GM21381 (cell line): ENCODE measurements at regions not wholly inside any gene's neighbourhood (a gene's known extent, or its start where the extent isn't known, plus 50 kb on each side); places are given as distances from the start of the nearest gene placed in this dataset.

Source experiments
- ATAC-seq: cut with Tn5 transposase; IDR thresholded peaks from one replicate; pipeline ENCODE4 v1.9.1; 2021; ENCODE audit warnings: mild to moderate bottlenecking, moderate library complexity; ENCODE audit not compliant: unreplicated experiment

DNA sequence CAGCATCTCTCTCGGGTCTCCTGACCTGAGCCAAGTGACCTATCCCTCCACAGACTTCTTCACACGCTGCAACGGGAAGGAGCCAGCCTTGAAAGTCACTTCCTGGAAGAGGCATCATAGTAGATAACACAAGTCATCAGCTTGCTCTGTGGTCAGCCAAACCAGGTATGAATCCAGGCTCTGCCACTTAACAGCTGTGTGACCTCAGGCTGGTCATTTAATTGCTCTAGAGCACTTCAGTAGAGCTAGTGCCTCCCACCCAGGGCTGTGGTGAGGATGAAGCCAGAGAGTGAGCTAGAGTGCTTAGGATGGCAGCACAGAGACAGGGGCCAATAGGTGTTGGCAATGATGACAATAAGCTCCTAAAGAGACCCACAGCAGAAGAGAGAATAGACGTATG, 247.7 kb upstream of the ZMIZ1 start:
- no peak for ATAC-seq

- no peak for ATAC-seq
These were observed 239.9 kb upstream of the ZMIZ1 start for GRCh38 chr10:78828647-78829539.

DNA sequence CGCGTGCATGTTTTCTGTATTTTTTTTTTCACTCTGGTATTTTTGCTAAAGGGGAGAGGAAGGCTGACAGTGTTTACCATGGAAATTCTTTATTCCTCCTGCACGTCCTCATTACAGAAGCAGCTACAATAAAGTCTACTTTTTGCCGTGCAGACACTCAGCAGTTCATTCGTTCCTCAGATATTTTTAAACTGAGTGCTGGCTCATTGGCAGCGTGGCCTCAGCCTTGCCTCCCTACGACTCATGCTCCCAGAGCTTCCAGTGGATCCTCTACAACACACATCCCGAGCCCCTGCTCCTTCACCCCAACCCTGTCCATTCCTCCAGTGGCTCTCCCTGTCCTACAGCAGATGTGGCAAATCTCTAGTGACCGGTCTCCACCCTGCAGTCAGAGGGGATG, 239.2 kb upstream of the ZMIZ1 start:
- no peak for ATAC-seq

GRCh38 chr10:78830062-78830975, 238.4 kb upstream of the ZMIZ1 start:
- no peak for ATAC-seq

- ATAC-seq: no peak
These were observed 237.8 kb upstream of the ZMIZ1 start for GRCh38 chr10:78830976-78831375.

DNA sequence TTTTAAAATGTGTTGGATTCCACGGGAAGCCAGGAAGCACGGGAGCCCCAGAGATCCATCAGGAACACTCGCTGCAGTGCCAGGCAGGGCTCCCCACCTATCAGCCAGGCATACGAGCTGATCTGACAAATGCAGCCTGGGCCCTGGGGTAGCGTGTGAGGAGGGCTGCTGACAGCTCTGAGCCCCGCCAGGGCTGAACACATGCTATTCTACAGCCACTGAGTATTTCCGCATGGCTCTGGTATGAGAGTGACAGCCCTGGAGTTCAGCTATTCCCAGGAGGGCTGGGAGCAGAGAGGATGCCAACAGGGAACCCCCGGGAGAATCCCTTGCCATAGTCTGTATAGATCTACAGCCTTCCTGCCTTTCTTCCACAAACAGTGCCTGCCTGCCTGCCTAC, 237.3 kb upstream of the ZMIZ1 start:
- no peak for ATAC-seq

DNA sequence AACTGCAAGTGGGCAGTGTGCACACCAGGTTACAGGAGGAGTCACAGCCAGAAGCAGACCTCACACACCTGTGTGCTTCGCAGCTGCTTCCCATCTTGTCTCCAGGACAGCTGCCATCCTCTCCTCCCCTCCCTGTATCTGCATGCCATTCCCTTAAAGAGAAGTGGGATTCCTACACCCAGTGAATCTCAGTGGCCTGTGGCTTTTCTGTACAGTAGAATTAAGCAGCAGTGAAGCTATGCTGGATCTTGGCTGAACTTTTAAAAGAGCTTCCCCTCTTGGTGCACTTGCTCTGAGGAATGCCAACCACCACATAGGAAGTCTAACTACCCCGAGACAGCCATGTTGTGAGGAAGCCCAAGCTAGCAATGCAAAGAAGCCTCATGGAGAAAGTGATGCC, 236.5 kb upstream of the ZMIZ1 start:
- ATAC-seq: no peak

DNA sequence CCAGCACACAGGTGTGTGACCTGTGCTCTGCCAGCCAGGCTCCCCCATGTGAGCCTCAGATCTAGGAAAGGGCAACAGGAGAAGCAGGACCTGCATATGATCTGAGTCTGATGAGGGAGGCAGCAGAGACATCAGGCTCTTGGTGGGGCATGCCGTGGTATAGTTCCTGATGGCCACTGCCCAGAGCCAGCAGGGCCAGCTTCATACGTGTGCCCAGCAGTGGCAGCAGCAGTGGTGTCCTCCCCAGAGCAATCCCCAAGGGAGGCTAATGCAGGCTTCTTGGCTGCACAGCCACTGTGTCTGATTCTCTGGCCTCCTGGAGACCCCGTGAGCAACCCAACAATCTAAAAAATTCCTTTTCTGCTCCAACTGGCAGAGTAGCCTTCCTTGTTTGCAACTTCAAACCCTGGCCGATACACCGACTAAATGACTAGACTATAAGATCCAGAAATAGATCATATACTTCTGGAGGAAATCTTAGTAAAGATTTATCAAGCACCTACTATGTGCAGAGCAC, 230.6 kb upstream of the ZMIZ1 start:
- ATAC-seq: no peak

GRCh38 chr10:78843495-78843894, 225.3 kb upstream of the ZMIZ1 start:
- no peak for ATAC-seq

- ATAC-seq: no peak
These were observed 223.7 kb upstream of the ZMIZ1 start for GRCh38 chr10:78844960-78845607.

DNA sequence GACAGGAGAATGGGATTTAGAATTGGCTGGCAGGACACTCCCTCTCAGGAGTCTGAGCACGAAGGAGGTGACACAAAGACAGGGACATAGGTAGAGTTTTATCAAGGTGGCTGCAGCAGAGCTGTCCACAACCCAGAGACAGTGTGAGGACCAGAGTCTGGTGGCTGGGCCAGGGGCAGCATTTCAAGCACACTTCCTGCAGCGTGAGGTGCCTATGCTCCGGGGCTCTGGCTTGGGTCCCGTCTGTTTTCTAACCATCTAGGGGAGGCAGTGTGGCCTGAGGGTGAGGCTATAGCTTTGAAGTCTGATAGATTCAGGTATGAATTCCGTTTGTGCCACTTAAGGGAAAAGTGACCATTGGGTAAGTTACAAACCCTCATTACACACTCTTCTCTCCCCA, 222.7 kb upstream of the ZMIZ1 start:
- no peak for ATAC-seq

DNA sequence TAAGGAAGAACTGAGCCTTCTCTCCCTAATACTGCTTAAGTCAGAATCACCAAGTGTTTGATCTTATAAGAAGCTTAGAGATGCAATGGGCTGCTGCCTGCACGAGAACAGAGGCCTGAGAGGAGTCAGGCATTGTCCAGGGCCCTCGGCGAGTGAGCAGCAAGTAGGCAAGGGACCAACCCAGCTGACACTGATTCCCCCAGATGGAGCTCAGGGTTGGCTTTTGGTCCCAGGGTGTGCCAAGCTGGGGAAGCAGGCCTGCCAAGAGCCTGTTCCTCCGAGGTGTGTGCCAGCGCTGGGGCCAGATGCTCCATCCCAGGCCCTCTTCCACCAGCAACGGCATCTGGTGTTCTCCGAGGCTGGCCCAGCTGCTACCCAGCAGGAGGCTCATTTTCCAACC, 222.0 kb upstream of the ZMIZ1 start:
- no peak for ATAC-seq

GRCh38 chr10:78847485-78847884, 221.3 kb upstream of the ZMIZ1 start:
- ATAC-seq: no peak

DNA sequence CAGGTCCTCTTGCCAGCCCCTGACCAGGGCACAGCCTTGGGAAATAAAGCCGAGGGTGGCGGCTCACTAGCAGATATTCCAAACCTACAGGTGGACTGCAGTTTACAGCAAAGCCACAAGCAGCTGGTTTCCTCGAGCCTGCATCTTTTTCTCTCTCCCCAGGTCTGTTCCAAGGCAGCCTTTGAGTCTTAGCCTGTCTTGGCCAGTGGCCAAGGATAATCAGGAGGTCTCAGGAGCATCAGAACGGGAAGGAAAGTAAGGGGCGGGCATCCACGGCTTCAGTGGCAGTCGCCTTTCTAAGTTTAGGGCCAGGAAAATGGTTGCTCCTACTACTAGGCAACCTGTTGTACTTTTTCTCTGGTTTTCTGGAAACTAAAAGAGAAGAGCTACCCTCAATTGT, 219.7 kb upstream of the ZMIZ1 start:
- no peak for ATAC-seq

DNA sequence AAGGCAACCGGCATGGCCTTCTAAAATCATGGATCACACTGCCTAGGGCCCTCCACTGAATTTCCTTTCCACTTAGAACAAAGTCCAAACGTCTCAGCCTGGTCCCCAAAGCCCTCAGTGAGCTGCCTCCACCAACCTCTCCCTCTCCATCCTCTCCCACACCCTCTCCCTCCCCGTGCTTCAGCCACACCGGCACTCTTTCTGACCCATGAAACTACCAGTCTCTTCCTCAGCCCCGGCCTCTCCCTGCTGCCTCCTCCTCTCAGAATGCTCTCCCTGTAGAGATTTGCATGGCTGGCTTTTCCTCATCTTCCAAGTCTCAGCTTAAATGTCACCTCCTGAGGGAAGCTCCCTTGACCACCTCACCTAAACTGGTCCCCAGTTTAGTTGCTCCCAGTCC, 219.0 kb upstream of the ZMIZ1 start:
- no peak for ATAC-seq

- ATAC-seq: no peak
These were observed 217.9 kb upstream of the ZMIZ1 start for GRCh38 chr10:78850644-78851435.

DNA sequence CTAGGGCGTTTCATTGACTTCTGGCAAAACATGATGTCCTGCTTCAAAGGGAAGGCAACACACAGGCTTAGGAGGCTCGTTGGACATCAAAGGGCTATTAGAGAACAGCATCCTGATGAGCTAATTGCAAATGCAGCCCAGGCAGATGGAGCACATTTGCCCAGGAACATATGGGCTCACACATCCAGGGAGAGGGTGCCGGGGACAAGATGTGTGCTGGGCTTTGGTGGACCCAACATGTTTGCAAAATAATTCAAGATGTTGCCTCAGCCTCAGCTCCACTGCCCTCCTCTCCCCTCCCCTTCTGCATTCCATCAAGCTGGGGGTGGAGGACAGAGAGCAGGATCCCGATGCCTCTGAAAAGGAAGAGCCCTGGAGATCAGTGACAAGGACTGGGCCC, 217.1 kb upstream of the ZMIZ1 start:
- no peak for ATAC-seq

GRCh38 chr10:78852466-78853240, 216.1 kb upstream of the ZMIZ1 start:
- no peak for ATAC-seq

DNA sequence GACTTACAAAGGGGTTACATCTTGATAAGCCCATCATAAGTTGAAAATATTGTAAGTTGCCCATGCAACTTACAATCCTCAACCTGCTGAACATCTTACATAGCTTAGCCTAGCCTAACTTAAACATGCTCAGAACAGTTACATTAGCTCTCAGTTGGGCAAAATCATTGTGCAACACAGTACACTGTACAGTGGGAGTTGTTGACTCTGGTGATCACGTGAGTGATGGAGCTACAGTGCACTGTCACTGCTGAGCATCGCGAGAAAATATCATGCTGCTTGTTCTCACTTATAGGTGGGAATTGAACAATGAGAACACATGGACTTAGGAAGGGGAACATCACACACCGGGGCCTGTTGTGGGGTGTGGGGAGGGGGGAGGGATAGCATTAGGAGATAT, 214.9 kb upstream of the ZMIZ1 start:
- ATAC-seq: no peak

- ATAC-seq: no peak
These were observed 212.3 kb upstream of the ZMIZ1 start for GRCh38 chr10:78856421-78856820.
